DND-41 (cell line): ENCODE measurements at regions not wholly inside any gene's neighbourhood (a gene's known extent, or its start where the extent isn't known, plus 50 kb on each side); places are given as distances from the start of the nearest gene placed in this dataset.

Source experiments
- ATAC-seq: fragments of 200-7000 bp; cut with Tn5 transposase; 3 replicates; pipeline ENCODE4 v1.9.1; 2021; ENCODE audit warnings: low read depth; ENCODE audit not compliant: insufficient read depth
- DNase-seq: peaks from one replicate; pipeline ENCODE4 v3.0.0-alpha.2; 2020
- H2AFZ ChIP-seq: 2 replicates; pipeline ENCODE4 v1.6.0; 2012; ENCODE audit warnings: low read depth, low read length
- H3K27ac ChIP-seq: 2 replicates; pipeline ENCODE4 v1.5.1; 2012; ENCODE audit warnings: low read length, inconsistent platforms
- H3K27me3 ChIP-seq: fragments of 200-600 bp; sonication (generic); 2 replicates; pipeline ENCODE4 v1.6.0; 2012; ENCODE audit warnings: low read length, mild to moderate bottlenecking, inconsistent platforms; ENCODE audit not compliant: insufficient read depth, poor library complexity
- H3K36me3 ChIP-seq: 2 replicates; pipeline ENCODE4 v1.5.1; 2012; ENCODE audit warnings: low read length, inconsistent platforms; ENCODE audit not compliant: insufficient read depth
- H3K4me1 ChIP-seq: 2 replicates; pipeline ENCODE4 v1.5.1; 2012; ENCODE audit warnings: mild to moderate bottlenecking, low read length; ENCODE audit not compliant: insufficient read depth
- H3K4me2 ChIP-seq: 2 replicates; pipeline ENCODE4 v1.6.0; 2012; ENCODE audit warnings: mild to moderate bottlenecking, moderate library complexity, low read length, inconsistent platforms; ENCODE audit not compliant: insufficient read depth
- H3K4me3 ChIP-seq, 2 experiments: fragments of 200-600 bp in 1 of 2; shearing (Covaris generic) in 1 of 2; 2 replicates each; pipeline ENCODE4 v1.5.1; 2012 to 2016; ENCODE audit warnings: inconsistent platforms in 2 of 2, low read length in 2 of 2, mild to moderate bottlenecking in 2 of 2, low read depth in 1 of 2, moderate library complexity in 1 of 2
- H3K79me2 ChIP-seq: 2 replicates; pipeline ENCODE4 v1.6.0; 2012; ENCODE audit warnings: low read length, inconsistent platforms; ENCODE audit not compliant: insufficient read depth
- H3K9ac ChIP-seq: 2 replicates; pipeline ENCODE4 v1.6.0; 2012; ENCODE audit warnings: low read depth, mild to moderate bottlenecking, inconsistent platforms, low read length, moderate library complexity
- H3K9me3 ChIP-seq: 2 replicates; pipeline ENCODE4 v1.5.1; 2012; ENCODE audit warnings: low read length, moderate library complexity, mild to moderate bottlenecking, inconsistent platforms; ENCODE audit not compliant: insufficient read depth, severe bottlenecking
- H4K20me1 ChIP-seq: 2 replicates; pipeline ENCODE4 v1.6.0; 2012; ENCODE audit warnings: low read length; ENCODE audit not compliant: insufficient read depth
- EZH2 ChIP-seq: IDR thresholded peaks from 3 replicates; pipeline ENCODE4 v1.6.1; 2012; ENCODE audit warnings: borderline replicate concordance, low read depth, mild to moderate bottlenecking, moderate library complexity, low read length, inconsistent platforms; ENCODE audit not compliant: severe bottlenecking
- TF ChIP-seq, protein P1 (sequence below): IDR thresholded peaks from 2 replicates; pipeline ENCODE4 v1.5.1; 2012; ENCODE audit warnings: borderline replicate concordance, low read length, moderate library complexity, mild to moderate bottlenecking; ENCODE audit not compliant: poor library complexity, severe bottlenecking; ENCODE audit errors: extremely low read depth

DNA sequence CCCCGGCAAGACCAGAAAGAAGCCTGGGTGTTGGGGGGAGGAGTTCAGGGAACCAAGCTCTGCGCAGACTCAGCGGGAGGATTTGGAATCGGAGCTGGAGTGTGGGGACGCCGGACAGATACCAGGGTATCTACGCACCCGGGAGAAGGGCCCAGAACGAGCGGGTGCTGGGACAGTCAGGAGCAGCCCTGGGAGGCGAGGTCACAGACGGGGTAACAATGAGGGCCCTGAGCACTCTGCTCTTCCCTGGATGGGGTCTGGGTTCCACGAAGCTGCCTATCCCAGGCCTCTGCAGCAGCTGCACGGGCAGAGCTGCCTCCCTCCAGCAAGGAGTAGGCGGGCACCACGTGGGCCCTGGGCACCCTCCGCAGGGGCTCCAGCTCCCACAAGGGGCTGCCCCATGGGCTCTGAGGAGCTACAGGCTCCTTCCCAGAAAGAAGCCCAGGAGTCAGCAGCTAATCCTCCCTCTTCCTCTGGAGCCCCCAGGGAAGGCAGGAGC, 197.2 kb downstream of the BRD1 start:
- no peak overlapping the region for H3K4me3 ChIP-seq
- no peak for TF ChIP-seq EZH2
- H3K4me1 ChIP-seq, result no peaks in the 10 kb centered on the region
- no peak for ATAC-seq
- H3K4me2 ChIP-seq, result no peak overlapping the region
- H3K27ac ChIP-seq, result no peak overlapping the region
- no peaks in the 10 kb centered on the region for H3K27me3 ChIP-seq
- H4K20me1 ChIP-seq, result peaks cover 5% of the 10 kb centered on the region; the same call in 1 of the 2 replicates
- H3K79me2 ChIP-seq, result no peaks in the 10 kb centered on the region
- H3K9me3 ChIP-seq, result no peaks in the 10 kb centered on the region
- no peak overlapping the region for H2AFZ ChIP-seq
- DNase-seq, result no peak
- no peak overlapping the region for H3K9ac ChIP-seq
- H3K36me3 ChIP-seq, result no peaks in the 10 kb centered on the region

DNA sequence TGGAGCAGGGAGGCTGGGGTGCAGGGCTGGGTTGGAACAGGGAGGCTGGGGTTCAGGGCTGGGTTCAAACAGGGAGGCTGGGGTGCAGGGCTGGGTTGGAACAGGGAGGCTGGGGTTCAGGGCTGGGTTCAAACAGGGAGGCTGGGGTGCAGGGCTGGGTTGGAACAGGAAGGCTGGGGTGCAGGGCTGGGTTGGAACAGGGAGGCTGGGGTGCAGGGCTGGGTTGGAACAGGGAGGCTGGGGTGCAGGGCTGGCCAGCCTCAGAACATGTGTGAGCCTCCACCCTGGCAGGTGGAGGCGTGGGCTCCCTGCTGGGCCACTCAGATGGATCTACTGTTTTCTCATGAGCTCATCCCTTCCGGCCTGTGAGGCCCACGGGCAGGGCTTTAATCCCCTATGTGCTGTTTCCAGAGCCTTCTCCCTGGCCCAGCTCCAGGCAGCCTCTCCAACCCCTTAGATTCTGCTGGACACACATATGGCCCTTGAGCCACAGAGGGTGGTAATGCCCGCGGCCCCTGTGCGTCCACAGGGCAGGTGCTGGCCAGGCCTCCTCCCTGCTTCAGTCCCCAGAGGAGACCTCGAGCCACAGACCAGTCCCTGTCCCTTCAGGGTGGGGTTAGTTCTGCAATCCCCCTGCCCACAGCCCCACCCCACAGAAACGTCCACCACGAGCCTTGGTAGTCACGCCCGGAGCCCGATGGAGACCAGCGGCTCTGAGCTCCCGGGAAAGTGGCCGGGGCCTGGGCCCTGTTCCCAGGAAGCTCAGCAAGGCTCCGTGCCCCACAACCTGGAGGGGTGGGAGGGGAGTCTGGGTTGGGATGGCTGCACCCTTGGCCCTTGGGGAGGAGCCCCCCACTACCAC, 197.9 kb downstream of the BRD1 start:
- H3K79me2 ChIP-seq, result no peaks in the 10 kb centered on the region
- peaks cover 5% of the 10 kb centered on the region; the same call in 1 of the 2 replicates for H4K20me1 ChIP-seq
- H3K9ac ChIP-seq, result no peak overlapping the region
- H3K4me1 ChIP-seq, result no peaks in the 10 kb centered on the region
- DNase-seq (no peak), ATAC-seq (no peak)
- H3K27ac ChIP-seq, result no peak overlapping the region
- H3K9me3 ChIP-seq, result no peaks in the 10 kb centered on the region
- no peak overlapping the region for H3K4me3 ChIP-seq
- TF ChIP-seq, protein P1, sequence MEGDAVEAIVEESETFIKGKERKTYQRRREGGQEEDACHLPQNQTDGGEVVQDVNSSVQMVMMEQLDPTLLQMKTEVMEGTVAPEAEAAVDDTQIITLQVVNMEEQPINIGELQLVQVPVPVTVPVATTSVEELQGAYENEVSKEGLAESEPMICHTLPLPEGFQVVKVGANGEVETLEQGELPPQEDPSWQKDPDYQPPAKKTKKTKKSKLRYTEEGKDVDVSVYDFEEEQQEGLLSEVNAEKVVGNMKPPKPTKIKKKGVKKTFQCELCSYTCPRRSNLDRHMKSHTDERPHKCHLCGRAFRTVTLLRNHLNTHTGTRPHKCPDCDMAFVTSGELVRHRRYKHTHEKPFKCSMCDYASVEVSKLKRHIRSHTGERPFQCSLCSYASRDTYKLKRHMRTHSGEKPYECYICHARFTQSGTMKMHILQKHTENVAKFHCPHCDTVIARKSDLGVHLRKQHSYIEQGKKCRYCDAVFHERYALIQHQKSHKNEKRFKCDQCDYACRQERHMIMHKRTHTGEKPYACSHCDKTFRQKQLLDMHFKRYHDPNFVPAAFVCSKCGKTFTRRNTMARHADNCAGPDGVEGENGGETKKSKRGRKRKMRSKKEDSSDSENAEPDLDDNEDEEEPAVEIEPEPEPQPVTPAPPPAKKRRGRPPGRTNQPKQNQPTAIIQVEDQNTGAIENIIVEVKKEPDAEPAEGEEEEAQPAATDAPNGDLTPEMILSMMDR, result no peak
- TF ChIP-seq EZH2, result no peak
- no peak overlapping the region for H3K4me2 ChIP-seq
- H2AFZ ChIP-seq, result no peak overlapping the region
- no peaks in the 10 kb centered on the region for H3K27me3 ChIP-seq
- H3K36me3 ChIP-seq, result no peaks in the 10 kb centered on the region

DNA sequence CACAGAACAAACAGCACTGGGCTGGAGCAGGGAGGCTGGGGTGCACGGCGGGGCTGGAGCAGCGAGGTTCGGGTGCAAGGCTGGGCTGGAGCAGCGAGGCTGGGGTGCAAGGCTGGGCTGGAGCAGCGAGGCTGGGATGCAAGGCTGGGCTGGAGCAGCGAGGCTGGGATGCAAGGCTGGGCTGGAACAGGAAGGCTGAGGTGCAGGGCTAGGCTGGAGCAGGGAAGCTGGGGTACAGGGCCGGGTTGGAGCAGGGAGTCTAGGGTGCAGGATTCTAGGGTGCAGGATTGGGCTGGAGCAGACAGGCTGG, 198.5 kb downstream of the BRD1 start:
- H3K4me3 ChIP-seq, result no peak overlapping the region
- H2AFZ ChIP-seq, result no peak overlapping the region
- no peak overlapping the region for H3K4me2 ChIP-seq
- TF ChIP-seq, protein P1, result no peak
- no peak for TF ChIP-seq EZH2
- H3K9me3 ChIP-seq, result no peaks in the 10 kb centered on the region
- DNase-seq (no peak), ATAC-seq (no peak)
- H3K27me3 ChIP-seq, result no peaks in the 10 kb centered on the region
- no peak overlapping the region for H3K27ac ChIP-seq
- H3K79me2 ChIP-seq, result no peaks in the 10 kb centered on the region
- H3K36me3 ChIP-seq, result no peaks in the 10 kb centered on the region
- H4K20me1 ChIP-seq, result peaks cover 5% of the 10 kb centered on the region; the same call in 1 of the 2 replicates
- H3K9ac ChIP-seq, result no peak overlapping the region
- no peaks in the 10 kb centered on the region for H3K4me1 ChIP-seq

DNA sequence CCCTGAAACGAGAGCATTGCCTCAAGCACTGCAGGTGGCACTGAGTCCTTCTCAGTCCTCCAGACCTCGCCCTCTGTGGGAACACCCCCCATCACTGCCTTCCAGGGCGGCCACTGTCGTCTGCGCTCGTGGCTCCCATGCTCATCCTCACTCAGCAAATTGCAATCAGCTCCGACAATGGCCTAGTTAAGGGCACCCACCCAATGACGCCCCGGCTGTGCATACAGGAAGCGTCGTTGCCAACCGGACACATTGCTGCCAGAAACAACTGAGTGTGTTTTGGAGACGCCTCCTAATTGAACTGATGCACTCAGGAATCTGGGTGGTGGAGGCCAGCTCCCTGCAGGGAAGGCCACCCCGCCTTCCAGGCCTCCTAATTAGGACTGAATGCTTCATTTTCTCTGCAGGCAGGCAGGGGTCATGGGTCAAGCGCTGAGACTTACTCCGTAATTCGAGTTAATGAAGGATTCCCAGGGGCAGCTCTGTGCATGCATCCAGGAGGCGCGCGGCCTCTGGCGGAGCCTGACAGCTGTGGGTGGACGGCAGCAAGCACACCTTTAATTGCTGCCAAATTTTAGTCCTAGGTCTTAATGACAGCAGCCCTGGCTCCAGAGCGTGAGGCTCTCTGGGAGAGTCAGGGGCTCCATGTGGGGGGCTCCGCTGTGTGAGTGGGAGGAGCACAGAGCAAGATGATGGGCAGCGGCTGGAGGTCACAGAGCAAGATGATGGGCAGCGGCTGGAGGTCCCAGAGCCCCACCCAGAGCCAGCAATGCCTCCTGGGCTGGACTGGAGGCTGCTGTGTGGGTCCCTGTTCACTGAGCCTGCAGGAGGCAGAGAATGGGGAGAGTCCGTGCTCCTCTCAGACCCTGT, 199.0 kb downstream of the BRD1 start:
- TF ChIP-seq, protein P1, result no peak
- TF ChIP-seq EZH2, result no peak
- H3K27me3 ChIP-seq, result no peaks in the 10 kb centered on the region
- no peaks in the 10 kb centered on the region for H3K79me2 ChIP-seq
- H3K4me1 ChIP-seq, result no peaks in the 10 kb centered on the region
- H3K36me3 ChIP-seq, result no peaks in the 10 kb centered on the region
- H4K20me1 ChIP-seq, result peaks cover 5% of the 10 kb centered on the region; the same call in 1 of the 2 replicates
- no peak overlapping the region for H3K27ac ChIP-seq
- H3K4me3 ChIP-seq, result no peak overlapping the region
- ATAC-seq (no peak), DNase-seq (no peak)
- H3K9me3 ChIP-seq, result no peaks in the 10 kb centered on the region
- no peak overlapping the region for H3K9ac ChIP-seq
- H3K4me2 ChIP-seq, result no peak overlapping the region
- H2AFZ ChIP-seq, result no peak overlapping the region
